ENCODE measurements at regions not wholly inside any gene's neighbourhood (a gene's known extent, or its start where the extent isn't known, plus 50 kb on each side); places are given as distances from the start of the nearest gene placed in this dataset.

DNA sequence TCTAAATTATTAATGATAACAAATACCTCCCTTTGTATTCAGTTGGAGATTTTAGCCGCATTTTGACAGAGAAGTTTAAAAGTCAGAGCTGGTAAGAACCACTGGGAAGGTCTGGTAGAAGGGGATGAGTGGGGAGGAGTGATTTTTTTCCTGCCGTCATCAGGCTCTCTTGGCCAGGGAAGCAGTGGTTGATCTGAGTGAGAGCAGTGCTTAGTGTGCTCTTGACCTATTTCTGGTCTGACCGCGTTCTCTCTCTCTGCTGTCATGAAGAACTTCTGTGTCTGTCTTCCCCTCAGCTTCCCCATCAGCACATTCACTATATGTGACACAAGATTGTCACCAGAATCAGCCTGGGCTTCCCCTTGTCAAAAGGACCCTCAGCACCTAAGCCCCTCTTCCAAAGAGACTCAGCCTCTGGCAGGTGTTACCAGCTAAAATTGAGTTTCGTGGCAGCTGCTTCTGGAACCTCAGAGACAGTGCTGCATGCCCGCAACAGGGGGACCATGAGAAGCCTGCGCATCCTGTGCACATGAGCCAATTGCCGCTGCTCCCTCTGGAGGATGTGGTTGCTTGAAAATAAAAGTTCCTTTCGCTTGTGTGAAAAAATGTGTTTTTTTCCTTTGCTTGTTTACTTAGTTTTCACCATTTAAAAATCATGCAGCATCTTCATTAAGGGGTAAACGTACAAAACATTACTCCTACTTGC lies 268.9 kb downstream of the C4orf33 start:
- TF ChIP-seq, protein P1, sequence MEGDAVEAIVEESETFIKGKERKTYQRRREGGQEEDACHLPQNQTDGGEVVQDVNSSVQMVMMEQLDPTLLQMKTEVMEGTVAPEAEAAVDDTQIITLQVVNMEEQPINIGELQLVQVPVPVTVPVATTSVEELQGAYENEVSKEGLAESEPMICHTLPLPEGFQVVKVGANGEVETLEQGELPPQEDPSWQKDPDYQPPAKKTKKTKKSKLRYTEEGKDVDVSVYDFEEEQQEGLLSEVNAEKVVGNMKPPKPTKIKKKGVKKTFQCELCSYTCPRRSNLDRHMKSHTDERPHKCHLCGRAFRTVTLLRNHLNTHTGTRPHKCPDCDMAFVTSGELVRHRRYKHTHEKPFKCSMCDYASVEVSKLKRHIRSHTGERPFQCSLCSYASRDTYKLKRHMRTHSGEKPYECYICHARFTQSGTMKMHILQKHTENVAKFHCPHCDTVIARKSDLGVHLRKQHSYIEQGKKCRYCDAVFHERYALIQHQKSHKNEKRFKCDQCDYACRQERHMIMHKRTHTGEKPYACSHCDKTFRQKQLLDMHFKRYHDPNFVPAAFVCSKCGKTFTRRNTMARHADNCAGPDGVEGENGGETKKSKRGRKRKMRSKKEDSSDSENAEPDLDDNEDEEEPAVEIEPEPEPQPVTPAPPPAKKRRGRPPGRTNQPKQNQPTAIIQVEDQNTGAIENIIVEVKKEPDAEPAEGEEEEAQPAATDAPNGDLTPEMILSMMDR (IDR thresholded peaks at IDR 0.05): no peak
- no peak for TF ChIP-seq POLR2A (IDR thresholded peaks at IDR 0.05)

Data from right lobe of liver (tissue), 4 donors.